ENCODE measurements at regions not wholly inside any gene's neighbourhood (a gene's known extent, or its start where the extent isn't known, plus 50 kb on each side); places are given as distances from the start of the nearest gene placed in this dataset.
"Not testable (repeated sequence)": the region's sequence is repeated elsewhere in the genome, so short reads cannot be mapped to it uniquely, and the experiment has no call there.

- no peak for DNase-seq
These were observed 91.7 kb upstream of the IGSF10 start for GRCh38 chr3:151552589-151552988.

GRCh38 chr3:151550642-151551041 is 89.8 kb upstream of the IGSF10 start:
- no peak for DNase-seq

- DNase-seq = no peak
These were observed 89.3 kb upstream of the IGSF10 start for GRCh38 chr3:151550025-151550618.

- no peak for DNase-seq
These were observed 87.3 kb upstream of the IGSF10 start for GRCh38 chr3:151548195-151548594.

- DNase-seq = no peak
These were observed 83.3 kb upstream of the IGSF10 start for GRCh38 chr3:151544164-151544548.

- no peak for DNase-seq
These were observed 80.3 kb upstream of the IGSF10 start for GRCh38 chr3:151541178-151541577.

- DNase-seq = no peak
These were observed 78.7 kb upstream of the IGSF10 start for GRCh38 chr3:151539599-151539998.

- DNase-seq = peak; percentile 22
These were observed 77.9 kb upstream of the IGSF10 start for GRCh38 chr3:151538456-151539393.

GRCh38 chr3:151537726-151538125 is 76.9 kb upstream of the IGSF10 start:
- no peak for DNase-seq

- DNase-seq = no peak
These were observed 65.9 kb upstream of the IGSF10 start for GRCh38 chr3:151526757-151527156.

- no peak for DNase-seq
These were observed 59.2 kb upstream of the IGSF10 start for GRCh38 chr3:151520105-151520504.

- DNase-seq = not testable (repeated sequence)
These were observed 50.6 kb upstream of the IGSF10 start for GRCh38 chr3:151511433-151511832.
